ENCODE measurements at regions not wholly inside any gene's neighbourhood (a gene's known extent, or its start where the extent isn't known, plus 50 kb on each side); places are given as distances from the start of the nearest gene placed in this dataset.

DNA sequence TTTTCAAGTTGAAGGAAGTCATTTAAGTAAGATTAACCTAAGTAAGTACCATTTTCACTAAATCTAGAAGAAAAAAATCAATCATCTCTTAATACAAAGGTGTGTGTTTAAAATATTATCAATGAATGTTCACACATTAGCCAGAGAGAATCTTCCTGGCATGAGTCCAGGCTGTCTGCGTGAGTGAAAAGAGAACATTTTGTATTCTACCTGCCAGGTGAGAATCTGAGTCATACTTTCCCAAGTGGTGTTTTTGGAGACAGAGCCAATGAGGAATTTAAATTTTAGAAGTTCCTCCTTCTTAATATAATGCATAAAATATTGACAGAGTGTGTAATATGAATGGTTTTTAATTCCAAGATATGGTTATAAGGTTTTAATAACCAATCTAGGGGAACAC lies 371.8 kb upstream of the NR3C2 start:
- no peak for DNase-seq
- no peak overlapping the region for H3K27ac ChIP-seq
- WGBS, 3 donors, result 78 to 91% (median 83%) methylated on average over 1 of the region's 1 CpG

GRCh38 chr4:148813289-148813688 lies 371.1 kb upstream of the NR3C2 start:
- DNase-seq, result no peak
- Histone ChIP-seq H3K27me3 (no peaks in the 10 kb centered on the region), H3K4me3 (no peak overlapping the region), H3K9me3 (no peaks in the 10 kb centered on the region), H3K4me1 (ENCODE audit: insufficient read depth) (no peaks in the 10 kb centered on the region), H3K36me3 (no peaks in the 10 kb centered on the region), H3K27ac (no peak overlapping the region)
- intact Hi-C loops (cut with DNase I), result no loop called here
- TF ChIP-seq POLR2A (IDR thresholded peaks at IDR 0.05), result no peak
- no peak for TF ChIP-seq EP300 (IDR thresholded peaks at IDR 0.05)

More for the DNA sequence above, 371.8 kb upstream of the NR3C2 start:
- Histone ChIP-seq H3K4me1 (ENCODE audit: insufficient read depth) (no peaks in the 10 kb centered on the region), H3K36me3 (no peaks in the 10 kb centered on the region), H3K4me3 (no peak overlapping the region), H3K9me3 (no peaks in the 10 kb centered on the region), H3K27me3 (no peaks in the 10 kb centered on the region)
- intact Hi-C loops (cut with DNase I), result no loop called here
- TF ChIP-seq, protein P1, sequence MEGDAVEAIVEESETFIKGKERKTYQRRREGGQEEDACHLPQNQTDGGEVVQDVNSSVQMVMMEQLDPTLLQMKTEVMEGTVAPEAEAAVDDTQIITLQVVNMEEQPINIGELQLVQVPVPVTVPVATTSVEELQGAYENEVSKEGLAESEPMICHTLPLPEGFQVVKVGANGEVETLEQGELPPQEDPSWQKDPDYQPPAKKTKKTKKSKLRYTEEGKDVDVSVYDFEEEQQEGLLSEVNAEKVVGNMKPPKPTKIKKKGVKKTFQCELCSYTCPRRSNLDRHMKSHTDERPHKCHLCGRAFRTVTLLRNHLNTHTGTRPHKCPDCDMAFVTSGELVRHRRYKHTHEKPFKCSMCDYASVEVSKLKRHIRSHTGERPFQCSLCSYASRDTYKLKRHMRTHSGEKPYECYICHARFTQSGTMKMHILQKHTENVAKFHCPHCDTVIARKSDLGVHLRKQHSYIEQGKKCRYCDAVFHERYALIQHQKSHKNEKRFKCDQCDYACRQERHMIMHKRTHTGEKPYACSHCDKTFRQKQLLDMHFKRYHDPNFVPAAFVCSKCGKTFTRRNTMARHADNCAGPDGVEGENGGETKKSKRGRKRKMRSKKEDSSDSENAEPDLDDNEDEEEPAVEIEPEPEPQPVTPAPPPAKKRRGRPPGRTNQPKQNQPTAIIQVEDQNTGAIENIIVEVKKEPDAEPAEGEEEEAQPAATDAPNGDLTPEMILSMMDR (IDR thresholded peaks at IDR 0.05), result no peak
- TF ChIP-seq POLR2A (IDR thresholded peaks at IDR 0.05) (no peak), EP300 (IDR thresholded peaks at IDR 0.05) (no peak)

- H3K36me3 ChIP-seq, result no peaks in the 10 kb centered on the region
- TF ChIP-seq POLR2A (IDR thresholded peaks at IDR 0.05) (no peak), EP300 (IDR thresholded peaks at IDR 0.05) (no peak)
- TF ChIP-seq, protein P1 (IDR thresholded peaks at IDR 0.05), result no peak
- no peaks in the 10 kb centered on the region for H3K9me3 ChIP-seq
- H3K4me1 ChIP-seq (ENCODE audit: insufficient read depth), result no peaks in the 10 kb centered on the region
- WGBS, 3 donors, result 13 to 17% (median 13%) methylated on average over 3 of the region's 3 CpGs
- no peak overlapping the region for H3K4me3 ChIP-seq
- no peak overlapping the region for H3K27ac ChIP-seq
- intact Hi-C loops (cut with DNase I), result no loop called here
- H3K27me3 ChIP-seq, result no peaks in the 10 kb centered on the region
- no peak for DNase-seq
Observed at GRCh38 chr4:148812101-148812500, 369.9 kb upstream of the NR3C2 start.

DNA sequence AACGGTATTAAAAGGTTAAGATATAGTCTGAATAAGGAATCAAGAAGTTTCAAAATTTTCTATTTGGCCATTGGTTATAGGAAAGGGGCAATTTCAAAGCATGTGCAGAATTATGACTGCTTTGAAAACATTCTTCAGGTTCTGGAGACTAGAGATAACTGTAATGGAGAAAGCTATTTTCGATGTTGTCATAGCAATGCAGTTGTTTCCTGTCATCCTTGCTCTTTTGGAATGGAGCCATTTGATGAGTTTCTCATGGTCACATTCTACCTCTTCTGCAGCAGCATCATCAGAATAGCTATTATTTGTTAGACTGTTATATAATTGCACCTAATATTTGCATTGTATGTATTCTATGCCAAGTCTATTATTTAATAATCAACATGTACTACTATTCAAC lies 368.2 kb upstream of the NR3C2 start:
- Histone ChIP-seq H3K4me1 (ENCODE audit: insufficient read depth) (no peaks in the 10 kb centered on the region), H3K4me3 (no peak overlapping the region), H3K36me3 (no peaks in the 10 kb centered on the region), H3K27me3 (no peaks in the 10 kb centered on the region), H3K27ac (no peak overlapping the region), H3K9me3 (no peaks in the 10 kb centered on the region)
- DNase-seq, result no peak
- TF ChIP-seq, protein P1 (IDR thresholded peaks at IDR 0.05), result no peak
- TF ChIP-seq EP300 (IDR thresholded peaks at IDR 0.05) (no peak), POLR2A (IDR thresholded peaks at IDR 0.05) (no peak)
- intact Hi-C loops (cut with DNase I), result no loop called here
- 64 to 65% (median 65%) methylated on average over 2 of the region's 2 CpGs for WGBS, 3 donors

DNA sequence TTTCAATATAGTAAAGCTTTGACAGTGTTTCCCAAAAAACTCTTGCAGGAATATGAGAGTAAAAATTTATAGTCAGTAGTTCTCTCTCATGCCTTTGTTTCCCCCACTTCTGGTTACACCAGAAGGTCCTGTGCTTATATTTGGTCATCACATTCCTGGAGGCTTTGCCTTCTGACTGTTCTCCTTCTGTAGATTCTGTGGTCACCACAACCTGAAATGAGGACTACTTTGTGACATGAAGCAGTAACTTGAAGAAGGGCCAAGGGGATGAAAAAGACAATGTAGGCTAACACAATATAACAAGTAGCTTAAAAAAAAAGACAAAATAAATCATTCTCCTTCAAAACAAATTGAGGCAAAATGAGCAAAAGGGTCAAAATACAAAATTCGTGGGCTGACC lies 366.2 kb upstream of the NR3C2 start:
- intact Hi-C loops (cut with DNase I), result no loop called here
- Histone ChIP-seq H3K9me3 (no peaks in the 10 kb centered on the region), H3K4me3 (no peak overlapping the region), H3K4me1 (ENCODE audit: insufficient read depth) (no peaks in the 10 kb centered on the region), H3K27me3 (no peaks in the 10 kb centered on the region), H3K27ac (no peak overlapping the region), H3K36me3 (no peaks in the 10 kb centered on the region)
- DNase-seq, result no peak
- WGBS, 3 donors, result 66 to 78% (median 77%) methylated on average over 1 of the region's 1 CpG
- TF ChIP-seq POLR2A (IDR thresholded peaks at IDR 0.05) (no peak), EP300 (IDR thresholded peaks at IDR 0.05) (no peak)
- TF ChIP-seq, protein P1 (IDR thresholded peaks at IDR 0.05), result no peak
